ENCODE measurements at regions not wholly inside any gene's neighbourhood (a gene's known extent, or its start where the extent isn't known, plus 50 kb on each side); places are given as distances from the start of the nearest gene placed in this dataset.

DNA sequence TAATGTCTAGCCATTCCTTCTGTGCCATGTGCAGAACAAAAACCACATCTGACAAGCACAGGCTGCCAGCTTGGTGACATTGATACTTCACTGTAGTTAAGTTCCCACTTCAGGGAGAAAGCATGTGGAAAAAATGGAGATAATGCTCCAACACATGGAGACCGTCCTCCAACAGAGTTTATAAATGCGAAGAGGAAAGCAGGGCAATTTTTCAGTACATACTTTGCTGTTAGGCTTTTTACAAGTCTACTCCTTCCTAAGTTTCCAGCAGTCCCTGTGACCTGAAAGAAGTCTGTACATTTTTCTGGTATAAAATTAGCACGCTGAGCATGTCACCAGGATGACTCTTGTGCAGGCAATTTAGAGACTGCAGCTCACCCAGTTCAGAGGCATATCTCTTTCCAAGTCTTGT lies 766.9 kb upstream of the IGFBP7 start:
- WGBS (ENCODE audit: extremely low coverage, insufficient read length, low lambda C conversion rate): no CpG with 5 or more reads among the region's 3 CpGs
- no peaks in the 10 kb centered on the region for H3K9me3 ChIP-seq (ENCODE audit: control insufficient read depth, low read depth, low read length)
- no peak overlapping the region for H4K5ac ChIP-seq (ENCODE audit: insufficient read length, low read depth, low read length)
- H3K79me1 ChIP-seq (ENCODE audit: insufficient read depth, low read depth, low read length, poor library complexity, severe bottlenecking): no peaks in the 10 kb centered on the region
- H3K27ac ChIP-seq (ENCODE audit: insufficient read length, low read depth, low read length): no peak overlapping the region
- H3K18ac ChIP-seq (ENCODE audit: insufficient read length, low read depth, low read length): no peak overlapping the region
- no peak overlapping the region for H2AFZ ChIP-seq (ENCODE audit: low read length)
- no peaks in the 10 kb centered on the region for H3K23me2 ChIP-seq (ENCODE audit: insufficient read length, low read depth, low read length, poor library complexity, severe bottlenecking)
- H2BK15ac ChIP-seq (ENCODE audit: low read depth, low read length): no peak overlapping the region
- no peak overlapping the region for H2BK20ac ChIP-seq (ENCODE audit: low read depth, low read length, poor library complexity, severe bottlenecking)
- H3K4ac ChIP-seq (ENCODE audit: low read depth, low read length): no peak overlapping the region
- H3K23ac ChIP-seq (ENCODE audit: insufficient read length, low read depth, low read length): no peak overlapping the region
- H3K14ac ChIP-seq (ENCODE audit: insufficient read depth, low read length): no peak overlapping the region
- no peak overlapping the region for H4K8ac ChIP-seq (replicated peaks; ENCODE audit: insufficient read length, low read depth, low read length)
- no peak overlapping the region for H2BK5ac ChIP-seq (ENCODE audit: insufficient read length, low read length)
- H3K4me2 ChIP-seq (ENCODE audit: insufficient read depth, insufficient read length, low read length): no peak overlapping the region
- H3K27me3 ChIP-seq (ENCODE audit: insufficient read depth, low read length): no peaks in the 10 kb centered on the region
- no peaks in the 10 kb centered on the region for H3K79me2 ChIP-seq (ENCODE audit: insufficient read depth, low read length)
- no peak overlapping the region for H3K56ac ChIP-seq (ENCODE audit: insufficient read length, low read depth, low read length)
- no peak overlapping the region for H2AK5ac ChIP-seq (ENCODE audit: insufficient read length, low read length)
- no peaks in the 10 kb centered on the region for H3K36me3 Mint-ChIP-seq (ENCODE audit: insufficient read depth in 1 of 3, low read depth in 3 of 3)
- H3K4me1 Mint-ChIP-seq: no peaks in the 10 kb centered on the region
- no peak overlapping the region for H3K4me3 Mint-ChIP-seq
- no peaks in the 10 kb centered on the region for H3K4me1 ChIP-seq (ENCODE audit: insufficient read depth, low read length)
- no peaks in the 10 kb centered on the region for H3K9me3 Mint-ChIP-seq
- H3K27ac Mint-ChIP-seq: no peak overlapping the region
- no peaks in the 10 kb centered on the region for H4K20me1 ChIP-seq (ENCODE audit: control insufficient read depth, insufficient read depth, insufficient read length)
- TF ChIP-seq, protein P1, sequence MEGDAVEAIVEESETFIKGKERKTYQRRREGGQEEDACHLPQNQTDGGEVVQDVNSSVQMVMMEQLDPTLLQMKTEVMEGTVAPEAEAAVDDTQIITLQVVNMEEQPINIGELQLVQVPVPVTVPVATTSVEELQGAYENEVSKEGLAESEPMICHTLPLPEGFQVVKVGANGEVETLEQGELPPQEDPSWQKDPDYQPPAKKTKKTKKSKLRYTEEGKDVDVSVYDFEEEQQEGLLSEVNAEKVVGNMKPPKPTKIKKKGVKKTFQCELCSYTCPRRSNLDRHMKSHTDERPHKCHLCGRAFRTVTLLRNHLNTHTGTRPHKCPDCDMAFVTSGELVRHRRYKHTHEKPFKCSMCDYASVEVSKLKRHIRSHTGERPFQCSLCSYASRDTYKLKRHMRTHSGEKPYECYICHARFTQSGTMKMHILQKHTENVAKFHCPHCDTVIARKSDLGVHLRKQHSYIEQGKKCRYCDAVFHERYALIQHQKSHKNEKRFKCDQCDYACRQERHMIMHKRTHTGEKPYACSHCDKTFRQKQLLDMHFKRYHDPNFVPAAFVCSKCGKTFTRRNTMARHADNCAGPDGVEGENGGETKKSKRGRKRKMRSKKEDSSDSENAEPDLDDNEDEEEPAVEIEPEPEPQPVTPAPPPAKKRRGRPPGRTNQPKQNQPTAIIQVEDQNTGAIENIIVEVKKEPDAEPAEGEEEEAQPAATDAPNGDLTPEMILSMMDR (conservative IDR thresholded peaks at IDR 0.05): no peak
- H4K91ac ChIP-seq (ENCODE audit: insufficient read length, low read depth, low read length): no peak overlapping the region
- DNase-seq: no peak
- no peak overlapping the region for H2BK12ac ChIP-seq (ENCODE audit: insufficient read length, low read depth, low read length)
- no peak overlapping the region for H3K9ac ChIP-seq (ENCODE audit: extremely low read depth, insufficient read length, low read length)
- H3K27me3 Mint-ChIP-seq (ENCODE audit: low read depth): no peaks in the 10 kb centered on the region
- no peak overlapping the region for H3T11ph ChIP-seq (ENCODE audit: low read length)
- H2BK120ac ChIP-seq (ENCODE audit: low read depth, low read length, poor library complexity, severe bottlenecking): no peak overlapping the region
